Activated CD4-positive, alpha-beta T cell treated with anti-CD3 and anti-CD28 coated beads for 36 hours (primary cell): ENCODE measurements at regions not wholly inside any gene's neighbourhood (a gene's known extent, or its start where the extent isn't known, plus 50 kb on each side); places are given as distances from the start of the nearest gene placed in this dataset.
"Not testable (repeated sequence)": the region's sequence is repeated elsewhere in the genome, so short reads cannot be mapped to it uniquely, and the experiment has no call there.

ENCODE experiments used
- ATAC-seq: fragments of 200-7000 bp; cut with Tn5 transposase; one replicate; pipeline ENCODE4 v1.10.0; 2021; ENCODE audit warnings: mild to moderate bottlenecking, moderate library complexity
- CTCF ChIA-PET: fragments of 350-600 bp; sonication (Branson Sonifier 250); formaldehyde crosslinking; loops from one replicate; lab custom pipeline; 2021; ENCODE audit warnings: antibody characterized with exemption; lab: Charles Lee
- POLR2A ChIA-PET: fragments of 350-600 bp; sonication (Branson Sonifier 250); formaldehyde crosslinking; loops from one replicate; lab custom pipeline; 2021; ENCODE audit warnings: antibody characterized with exemption, inconsistent platforms; lab: Charles Lee
- DNase-seq: peaks from one replicate; pipeline ENCODE4 v3.0.0-alpha.2; 2020
- H3K27ac Mint-ChIP-seq: one replicate; pipeline ENCODE4 v1.8.0; 2021; ENCODE audit warnings: mixed read lengths
- H3K27me3 Mint-ChIP-seq: one replicate; pipeline ENCODE4 v1.8.0; 2021; ENCODE audit warnings: mixed read lengths
- H3K36me3 Mint-ChIP-seq: one replicate; pipeline ENCODE4 v1.8.0; 2021; ENCODE audit warnings: low read depth, mixed read lengths
- H3K4me1 Mint-ChIP-seq: one replicate; pipeline ENCODE4 v1.8.0; 2021; ENCODE audit warnings: mixed read lengths
- H3K4me3 Mint-ChIP-seq: one replicate; pipeline ENCODE4 v1.8.0; 2021; ENCODE audit warnings: mild to moderate bottlenecking, moderate library complexity, mixed read lengths
- H3K9me3 Mint-ChIP-seq: one replicate; pipeline ENCODE4 v1.8.0; 2021; ENCODE audit warnings: low read depth, mixed read lengths
- intact Hi-C, 2 experiments: fragments of 100-400 bp; cut with DNase I in 1 of 2; cut with micrococcal nuclease in 1 of 2; formaldehyde crosslinking; loops; one replicate each; pipeline versions ENCODE4 v1.14.2 to v1.15.1; 2022 to 2024; cut with DNase I, micrococcal nuclease

DNA sequence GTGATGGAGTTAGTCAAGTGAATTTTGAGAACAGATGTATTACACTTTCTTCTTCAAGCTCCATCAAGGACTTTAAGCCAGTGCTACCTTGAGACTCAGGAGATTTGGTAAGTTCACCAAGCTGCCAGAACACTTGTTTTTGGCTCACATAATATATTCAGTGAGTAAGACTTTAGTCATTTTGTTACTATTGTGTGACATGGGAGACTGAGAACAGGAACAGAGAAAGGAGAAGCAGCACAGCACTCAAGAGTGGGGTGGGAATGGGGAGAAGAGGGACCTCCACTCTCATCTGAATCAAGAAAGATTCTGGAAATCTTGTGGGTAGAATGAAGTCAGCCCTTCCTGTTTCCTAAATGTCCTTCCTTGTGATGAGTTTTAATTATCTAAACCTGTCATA lies 87.3 kb upstream of the TET2 start:
- H3K9me3 Mint-ChIP-seq, result peaks cover 1% of the 10 kb centered on the region
- peak; percentile 53 for ATAC-seq
- peaks cover 2% of the 10 kb centered on the region for H3K27me3 Mint-ChIP-seq
- peak overlapping the region; percentile 52 for H3K27ac Mint-ChIP-seq
- peak; percentile 41 for DNase-seq
- POLR2A ChIA-PET, result interaction anchor here (1.1 kb wide), 1 partner anchor 247 kb away, joined by 4 read pairs; no protein-coding TSS in a partner anchor
- CTCF ChIA-PET, result interaction anchor here (1.3 to 1.9 kb wide), 2 partner anchors 13 to 78 kb away, joined by 4 read pairs; no protein-coding TSS in a partner anchor
- intact Hi-C loops, result loop anchor here (2.0 to 5.0 kb wide), 3 partner anchors 129 to 393 kb away; no protein-coding TSS in a partner anchor
- H3K4me3 Mint-ChIP-seq, result no peak overlapping the region
- H3K36me3 Mint-ChIP-seq, result no peaks in the 10 kb centered on the region
- peaks cover 53% of the 10 kb centered on the region for H3K4me1 Mint-ChIP-seq

GRCh38 chr4:105060628-105061027 lies 86.0 kb upstream of the TET2 start:
- Mint-ChIP-seq H3K9me3 (peaks cover 1% of the 10 kb centered on the region), H3K36me3 (no peaks in the 10 kb centered on the region), H3K4me3 (no peak overlapping the region), H3K27ac (peak overlapping the region; percentile 89), H3K27me3 (peaks cover 2% of the 10 kb centered on the region), H3K4me1 (peaks cover 53% of the 10 kb centered on the region)
- ATAC-seq (peak; percentile 61), DNase-seq (peak; percentile 49)
- ChIA-PET POLR2A (no interaction called here), CTCF (no interaction called here)
- intact Hi-C loops, result loop anchor here (1.0 to 5.0 kb wide), 8 partner anchors 77 to 648 kb away; partner anchors contain the start of genes GSTCD (in 1 of the 2), INTS12 (in 1 of the 2) and TET2 (in 1 of the 2)

GRCh38 chr4:105061136-105061696 lies 85.5 kb upstream of the TET2 start:
- POLR2A ChIA-PET, result interaction anchor here (0.6 kb wide), 1 partner anchor 245 kb away, joined by 4 read pairs; no protein-coding TSS in a partner anchor
- peaks cover 1% of the 10 kb centered on the region for H3K9me3 Mint-ChIP-seq
- H3K27me3 Mint-ChIP-seq, result peaks cover 2% of the 10 kb centered on the region
- ATAC-seq, result peak; percentile 62
- intact Hi-C loops, result loop anchor here (1.0 to 5.0 kb wide), 6 partner anchors 76 to 648 kb away; partner anchors contain the start of genes GSTCD (in 1 of the 2), INTS12 (in 1 of the 2) and TET2 (in 1 of the 2)
- peak overlapping the region; percentile 48 for H3K4me3 Mint-ChIP-seq
- DNase-seq, result peak; percentile 64
- CTCF ChIA-PET, result interaction anchor here (1.1 kb wide), 1 partner anchor 80 kb away, joined by 3 read pairs; no protein-coding TSS in a partner anchor
- H3K4me1 Mint-ChIP-seq, result peaks cover 53% of the 10 kb centered on the region
- H3K36me3 Mint-ChIP-seq, result no peaks in the 10 kb centered on the region
- H3K27ac Mint-ChIP-seq, result peak overlapping the region; percentile 89

DNA sequence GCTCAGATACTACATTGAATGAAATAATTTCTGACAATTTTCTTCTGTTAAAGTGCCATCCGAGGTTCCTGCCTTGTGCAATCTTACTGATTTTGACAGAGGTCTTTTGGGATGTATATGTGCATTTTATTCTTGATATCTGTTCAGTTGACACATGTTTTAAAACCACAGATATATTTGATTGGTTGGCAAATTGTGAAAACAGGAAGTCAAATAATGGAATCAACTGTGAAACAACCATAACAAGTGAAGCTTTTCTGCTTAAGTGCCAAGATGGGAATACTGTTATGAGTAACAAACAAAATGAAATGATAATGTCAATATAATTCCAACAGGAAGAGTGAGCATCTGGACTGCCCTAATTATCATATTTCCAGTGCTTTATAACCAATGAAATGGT lies 84.9 kb upstream of the TET2 start:
- ChIA-PET POLR2A (interaction anchor here (0.6 kb wide), 1 partner anchor 245 kb away, joined by 4 read pairs; no protein-coding TSS in a partner anchor), CTCF (interaction anchor here (0.6 to 1.1 kb wide), 3 partner anchors 80 to 265 kb away, joined by 3 to 4 read pairs (median 3); no protein-coding TSS in a partner anchor)
- Mint-ChIP-seq H3K4me3 (no peak overlapping the region), H3K27ac (no peak overlapping the region), H3K36me3 (no peaks in the 10 kb centered on the region), H3K27me3 (peaks cover 2% of the 10 kb centered on the region), H3K9me3 (peaks cover 1% of the 10 kb centered on the region), H3K4me1 (peaks cover 53% of the 10 kb centered on the region)
- ATAC-seq (no peak), DNase-seq (no peak)
- intact Hi-C loops, result loop anchor here (1.0 to 5.0 kb wide), 6 partner anchors 76 to 647 kb away; partner anchors contain the start of genes GSTCD (in 1 of the 2), INTS12 (in 1 of the 2) and TET2 (in 1 of the 2)

DNA sequence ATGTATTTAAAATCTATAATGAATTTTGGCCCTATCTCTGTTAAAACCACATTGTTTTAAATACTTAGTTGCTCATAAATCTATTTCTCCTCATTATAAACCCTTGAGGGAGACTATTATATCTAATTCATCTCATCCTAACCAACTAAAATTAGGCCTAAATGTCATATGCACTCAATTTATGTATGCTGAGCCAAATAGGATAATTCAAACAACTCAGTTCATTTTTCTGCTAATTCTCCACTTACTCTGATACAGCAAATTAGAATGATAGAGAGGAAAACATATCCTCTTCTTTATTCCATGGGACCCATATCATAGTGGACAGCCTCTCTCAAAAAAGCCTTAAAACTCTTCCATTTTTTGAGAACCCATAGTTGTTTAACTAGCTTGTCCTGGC lies 80.3 kb upstream of the TET2 start:
- intact Hi-C loops, result no loop called here
- ChIA-PET CTCF (no interaction called here), POLR2A (no interaction called here)
- Mint-ChIP-seq H3K36me3 (no peaks in the 10 kb centered on the region), H3K4me3 (no peak overlapping the region), H3K9me3 (peaks cover 1% of the 10 kb centered on the region), H3K4me1 (peaks cover 14% of the 10 kb centered on the region), H3K27me3 (peaks cover 9% of the 10 kb centered on the region), H3K27ac (no peak overlapping the region)
- ATAC-seq (no peak), DNase-seq (no peak)

DNA sequence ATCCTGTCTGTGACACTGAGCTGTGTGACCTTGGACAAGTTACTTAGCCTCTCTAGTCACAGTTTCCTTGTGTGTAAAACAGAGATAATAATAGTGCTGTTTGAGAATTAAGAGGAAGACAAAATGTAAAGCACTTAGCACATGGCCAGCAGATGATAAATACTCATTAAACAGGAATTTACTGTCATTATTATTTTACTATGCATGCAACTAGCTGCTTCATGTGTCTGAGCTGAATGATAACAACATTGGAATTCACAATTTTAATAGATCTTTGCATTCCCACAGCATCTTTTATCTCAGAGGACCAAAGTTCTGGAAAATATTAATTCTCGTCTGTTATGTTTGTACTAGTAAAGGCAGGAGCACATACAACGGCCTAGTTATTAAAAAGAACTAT lies 79.2 kb upstream of the TET2 start:
- Mint-ChIP-seq H3K4me3 (no peak overlapping the region), H3K9me3 (peaks cover 1% of the 10 kb centered on the region), H3K27ac (no peak overlapping the region), H3K27me3 (peaks cover 9% of the 10 kb centered on the region), H3K4me1 (peaks cover 8% of the 10 kb centered on the region), H3K36me3 (no peaks in the 10 kb centered on the region)
- ChIA-PET CTCF (no interaction called here), POLR2A (no interaction called here)
- no peak for DNase-seq
- intact Hi-C loops, result no loop called here
- ATAC-seq, result no peak

DNA sequence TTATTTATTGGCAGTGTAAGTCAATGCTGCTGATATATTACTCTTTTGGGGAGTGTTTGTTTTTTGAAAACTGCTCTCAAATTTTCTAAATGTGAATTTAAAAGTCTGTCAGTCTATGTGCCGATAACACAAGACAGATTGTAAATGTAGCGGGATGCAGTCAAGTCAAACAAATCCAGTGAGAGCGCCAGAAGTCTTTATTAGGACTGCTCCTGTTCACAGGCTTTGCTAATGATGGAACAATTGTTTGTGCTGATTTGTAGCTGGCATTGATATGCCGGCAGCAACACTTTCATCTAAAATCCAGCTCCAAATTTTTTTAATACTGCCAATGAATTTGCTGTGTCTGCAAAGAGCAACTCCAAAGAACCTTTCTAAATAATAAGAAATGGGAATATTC lies 78.7 kb upstream of the TET2 start:
- peaks cover 8% of the 10 kb centered on the region for H3K4me1 Mint-ChIP-seq
- no peak for ATAC-seq
- CTCF ChIA-PET, result interaction anchor here (0.6 kb wide), 1 partner anchor 690 kb away, joined by 3 read pairs; no protein-coding TSS in a partner anchor
- DNase-seq, result no peak
- no peak overlapping the region for H3K4me3 Mint-ChIP-seq
- intact Hi-C loops, result no loop called here
- POLR2A ChIA-PET, result no interaction called here
- H3K27ac Mint-ChIP-seq, result no peak overlapping the region
- H3K27me3 Mint-ChIP-seq, result peaks cover 9% of the 10 kb centered on the region
- peaks cover 1% of the 10 kb centered on the region for H3K9me3 Mint-ChIP-seq
- no peaks in the 10 kb centered on the region for H3K36me3 Mint-ChIP-seq

GRCh38 chr4:105068516-105068915 lies 78.2 kb upstream of the TET2 start:
- H3K36me3 Mint-ChIP-seq, result no peaks in the 10 kb centered on the region
- H3K4me1 Mint-ChIP-seq, result peaks cover 4% of the 10 kb centered on the region
- no peak overlapping the region for H3K4me3 Mint-ChIP-seq
- CTCF ChIA-PET, result interaction anchor here (0.6 to 0.7 kb wide), 2 partner anchors 46 to 689 kb away, joined by 3 read pairs; no protein-coding TSS in a partner anchor
- no peak overlapping the region for H3K27ac Mint-ChIP-seq
- peaks cover 9% of the 10 kb centered on the region for H3K27me3 Mint-ChIP-seq
- DNase-seq, result no peak
- POLR2A ChIA-PET, result no interaction called here
- no peak for ATAC-seq
- H3K9me3 Mint-ChIP-seq, result peaks cover 1% of the 10 kb centered on the region
- intact Hi-C loops, result no loop called here

- ChIA-PET POLR2A (interaction anchor here (0.7 kb wide), 1 partner anchor 736 kb away, joined by 3 read pairs; no protein-coding TSS in a partner anchor), CTCF (interaction anchor here (1.1 kb wide), 1 partner anchor 17 kb away, joined by 4 read pairs; no protein-coding TSS in a partner anchor)
- H3K27me3 Mint-ChIP-seq, H3K27ac Mint-ChIP-seq, H3K4me3 Mint-ChIP-seq, DNase-seq, H3K36me3 Mint-ChIP-seq, H3K9me3 Mint-ChIP-seq, intact Hi-C loops, ATAC-seq, H3K4me1 Mint-ChIP-seq: not testable (repeated sequence)
Measured at GRCh38 chr4:105072095-105072494, 74.6 kb upstream of the TET2 start.

DNA sequence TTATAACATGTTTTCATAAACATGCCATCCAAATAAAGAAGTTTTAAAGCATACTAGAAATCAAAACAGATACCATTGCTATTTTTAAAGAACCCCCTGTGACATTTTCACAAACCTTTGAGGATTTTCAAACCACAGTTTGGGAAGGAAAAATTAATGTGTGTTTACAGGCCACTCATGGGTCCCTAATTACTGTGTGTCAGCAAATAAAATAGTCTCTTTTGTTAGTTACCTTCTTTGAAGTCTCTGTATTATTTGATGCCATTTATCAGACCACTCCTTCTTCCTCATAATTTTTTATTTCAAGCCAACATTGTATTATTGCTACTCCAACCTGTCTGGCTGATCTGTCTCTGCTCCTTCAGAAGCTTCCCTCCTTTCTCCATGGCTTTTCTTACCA lies 72.6 kb upstream of the TET2 start:
- ChIA-PET POLR2A (no interaction called here), CTCF (interaction anchor here (1.4 kb wide), 1 partner anchor 26 kb away, joined by 3 read pairs; no protein-coding TSS in a partner anchor)
- intact Hi-C loops, result no loop called here
- no peaks in the 10 kb centered on the region for H3K4me1 Mint-ChIP-seq
- H3K27me3 Mint-ChIP-seq, result peaks cover 5% of the 10 kb centered on the region
- H3K36me3 Mint-ChIP-seq, result no peaks in the 10 kb centered on the region
- no peaks in the 10 kb centered on the region for H3K9me3 Mint-ChIP-seq
- H3K27ac Mint-ChIP-seq, result no peak overlapping the region
- ATAC-seq (no peak), DNase-seq (no peak)
- no peak overlapping the region for H3K4me3 Mint-ChIP-seq

GRCh38 chr4:105075045-105075444 lies 71.6 kb upstream of the TET2 start:
- Mint-ChIP-seq H3K27me3 (peaks cover 3% of the 10 kb centered on the region), H3K4me1 (no peaks in the 10 kb centered on the region), H3K27ac (no peak overlapping the region), H3K4me3 (no peak overlapping the region), H3K36me3 (no peaks in the 10 kb centered on the region), H3K9me3 (no peaks in the 10 kb centered on the region)
- POLR2A ChIA-PET, result no interaction called here
- CTCF ChIA-PET, result interaction anchor here (1.4 kb wide), 1 partner anchor 25 kb away, joined by 3 read pairs; no protein-coding TSS in a partner anchor
- ATAC-seq, result no peak
- DNase-seq, result no peak
- intact Hi-C loops, result no loop called here
